Left ventricle myocardium inferior (tissue), 1 donor: ENCODE measurements at regions not wholly inside any gene's neighbourhood (a gene's known extent, or its start where the extent isn't known, plus 50 kb on each side); places are given as distances from the start of the nearest gene placed in this dataset.

ENCODE experiments used
- DNase-seq: peaks from one replicate; pipeline ENCODE4 v3.0.0-alpha.2; 2020
- H3K27ac ChIP-seq: fragments of 200-600 bp; replicated peaks from 2 replicates; pipeline ENCODE4 v1.8.0; 2021
- H3K27me3 ChIP-seq: fragments of 200-600 bp; 2 replicates; pipeline ENCODE4 v1.8.0; 2021; ENCODE audit warnings: low read depth
- H3K36me3 ChIP-seq: fragments of 200-600 bp; 2 replicates; pipeline ENCODE4 v1.8.0; 2021
- H3K4me1 ChIP-seq: fragments of 200-600 bp; 2 replicates; pipeline ENCODE4 v1.8.0; 2021
- H3K4me3 ChIP-seq: fragments of 200-600 bp; 2 replicates; pipeline ENCODE4 v1.8.0; 2021; ENCODE audit warnings: mild to moderate bottlenecking, moderate library complexity
- H3K9me3 ChIP-seq: fragments of 200-600 bp; replicated peaks from 2 replicates; pipeline ENCODE4 v1.8.0; 2021
- intact Hi-C: fragments of 100-400 bp; cut with micrococcal nuclease; formaldehyde crosslinking; loops from one replicate; pipeline ENCODE4 v1.11.0; 2022
- TF ChIP-seq, protein P1 (sequence below): fragments of 200-600 bp; IDR thresholded peaks from 2 replicates; pipeline ENCODE4 v1.8.0; 2021; ENCODE audit warnings: antibody characterized with exemption, mild to moderate bottlenecking, borderline replicate concordance
- donor health status: DM: no; HTN: yes; CAD: no; lungs with severe emphysema.

DNA sequence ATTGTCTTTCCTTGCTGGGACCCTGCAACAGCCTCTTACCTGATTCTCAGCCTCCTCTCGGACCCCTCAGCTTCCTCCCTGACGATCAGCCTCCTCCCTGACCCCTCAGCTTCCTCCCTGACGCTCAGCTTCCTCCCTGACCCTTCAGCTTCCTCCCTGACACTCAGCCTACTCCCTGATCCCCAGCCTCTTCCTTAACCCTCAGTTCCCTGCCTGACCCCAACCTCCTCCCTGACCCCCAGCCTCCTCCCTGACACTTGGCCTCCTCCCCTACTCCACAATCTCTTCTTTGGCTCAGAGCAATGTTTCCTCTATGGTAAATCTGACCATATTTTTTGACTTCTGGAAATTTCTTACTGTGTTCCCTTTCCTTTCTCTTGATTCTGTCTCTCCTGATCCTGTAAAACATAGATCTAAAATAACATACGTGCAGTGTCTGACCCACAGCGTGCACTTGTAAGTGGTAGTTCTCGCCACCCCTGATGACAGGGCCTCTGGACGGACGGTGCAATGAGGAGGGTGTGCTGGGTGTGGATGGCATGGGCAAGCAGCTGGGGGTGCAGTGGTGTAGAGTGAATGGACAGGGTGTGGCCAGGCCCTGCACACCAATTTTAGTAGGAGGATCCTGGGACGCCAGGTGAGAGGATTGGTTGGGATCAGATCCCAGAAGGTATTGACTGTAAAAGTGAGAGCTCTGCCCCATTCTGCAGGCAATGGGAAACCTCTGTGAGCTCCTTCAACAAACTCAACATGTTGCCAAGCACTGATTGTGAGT lies 264.1 kb downstream of the FOXD2 start:
- Histone ChIP-seq H3K27ac (no peak overlapping the region), H3K4me1 (no peaks in the 10 kb centered on the region), H3K27me3 (peaks cover 33% of the 10 kb centered on the region), H3K9me3 (no peaks in the 10 kb centered on the region), H3K36me3 (no peaks in the 10 kb centered on the region), H3K4me3 (no peak overlapping the region)
- no peak for DNase-seq
- TF ChIP-seq, protein P1, sequence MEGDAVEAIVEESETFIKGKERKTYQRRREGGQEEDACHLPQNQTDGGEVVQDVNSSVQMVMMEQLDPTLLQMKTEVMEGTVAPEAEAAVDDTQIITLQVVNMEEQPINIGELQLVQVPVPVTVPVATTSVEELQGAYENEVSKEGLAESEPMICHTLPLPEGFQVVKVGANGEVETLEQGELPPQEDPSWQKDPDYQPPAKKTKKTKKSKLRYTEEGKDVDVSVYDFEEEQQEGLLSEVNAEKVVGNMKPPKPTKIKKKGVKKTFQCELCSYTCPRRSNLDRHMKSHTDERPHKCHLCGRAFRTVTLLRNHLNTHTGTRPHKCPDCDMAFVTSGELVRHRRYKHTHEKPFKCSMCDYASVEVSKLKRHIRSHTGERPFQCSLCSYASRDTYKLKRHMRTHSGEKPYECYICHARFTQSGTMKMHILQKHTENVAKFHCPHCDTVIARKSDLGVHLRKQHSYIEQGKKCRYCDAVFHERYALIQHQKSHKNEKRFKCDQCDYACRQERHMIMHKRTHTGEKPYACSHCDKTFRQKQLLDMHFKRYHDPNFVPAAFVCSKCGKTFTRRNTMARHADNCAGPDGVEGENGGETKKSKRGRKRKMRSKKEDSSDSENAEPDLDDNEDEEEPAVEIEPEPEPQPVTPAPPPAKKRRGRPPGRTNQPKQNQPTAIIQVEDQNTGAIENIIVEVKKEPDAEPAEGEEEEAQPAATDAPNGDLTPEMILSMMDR = no peak
- intact Hi-C loops = no loop called here

DNA sequence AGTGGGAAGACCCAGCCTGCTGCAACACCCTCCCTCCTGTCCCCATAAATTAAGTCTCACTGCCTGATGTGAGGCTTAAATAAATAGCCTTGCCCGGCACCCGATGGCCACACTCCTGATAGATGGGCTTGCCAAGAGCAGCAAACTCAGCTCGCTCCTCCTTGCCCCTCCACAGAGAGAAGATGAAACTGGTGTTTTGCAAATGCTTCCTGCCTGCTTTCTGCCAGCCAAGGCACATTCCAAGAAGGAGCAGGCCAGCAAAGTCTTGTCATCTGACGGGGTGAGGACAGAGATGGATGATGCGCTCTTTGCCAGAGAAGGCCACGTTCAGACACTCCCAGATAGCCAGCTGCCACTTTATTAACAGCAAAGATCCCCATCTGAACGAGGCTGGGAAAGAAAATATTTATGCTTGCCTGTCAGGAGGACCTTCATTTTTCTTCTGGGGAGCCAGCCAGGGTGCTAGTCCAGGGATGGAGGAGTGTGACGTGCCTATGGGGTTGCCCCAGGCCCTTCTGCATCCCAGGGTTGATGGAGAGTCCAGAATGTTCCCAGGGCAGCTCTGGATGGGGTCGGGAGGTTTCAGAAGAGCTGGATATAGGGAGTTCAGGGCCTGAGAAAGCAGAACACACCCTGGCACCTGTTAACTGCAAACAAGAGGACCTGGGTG lies 265.4 kb downstream of the FOXD2 start:
- DNase-seq = no peak
- Histone ChIP-seq H3K4me1 (peaks cover 4% of the 10 kb centered on the region), H3K27ac (no peak overlapping the region), H3K27me3 (peaks cover 47% of the 10 kb centered on the region), H3K4me3 (no peak overlapping the region), H3K36me3 (no peaks in the 10 kb centered on the region), H3K9me3 (no peaks in the 10 kb centered on the region)
- TF ChIP-seq, protein P1 = no peak
- intact Hi-C loops = no loop called here

DNA sequence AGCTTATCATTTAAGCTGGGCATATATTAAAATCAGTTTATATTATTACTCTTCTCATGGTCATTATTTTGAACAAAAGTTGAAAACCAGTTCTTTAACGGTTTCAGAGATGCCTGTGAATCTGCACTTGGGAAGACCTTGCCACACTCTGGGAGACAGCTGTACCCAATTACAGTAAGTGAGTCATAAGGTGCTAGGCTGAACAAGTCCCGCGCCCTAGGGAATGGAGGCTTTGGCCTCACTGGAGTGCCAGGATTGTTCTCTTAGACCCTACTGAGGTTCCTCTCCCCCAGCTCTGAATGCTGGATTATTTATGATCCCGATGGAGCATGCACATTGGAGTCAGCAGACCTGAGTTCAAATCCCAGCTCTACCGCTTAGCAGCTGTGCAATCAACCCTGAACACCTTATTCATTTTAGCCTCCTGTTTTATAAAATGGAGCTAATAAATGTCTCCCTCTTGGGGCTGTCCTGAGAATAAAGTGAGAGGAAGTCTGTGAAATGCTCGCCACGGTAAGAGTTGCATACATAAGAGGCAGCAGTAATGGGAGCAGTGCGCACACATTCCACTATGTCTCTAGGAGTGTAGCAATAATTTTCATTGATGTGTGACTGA lies 266.2 kb downstream of the FOXD2 start:
- H3K4me3 ChIP-seq = no peak overlapping the region
- no peaks in the 10 kb centered on the region for H3K9me3 ChIP-seq
- intact Hi-C loops = no loop called here
- H3K36me3 ChIP-seq = no peaks in the 10 kb centered on the region
- peaks cover 12% of the 10 kb centered on the region for H3K4me1 ChIP-seq
- H3K27ac ChIP-seq = no peak overlapping the region
- TF ChIP-seq, protein P1 = peak; percentile 17
- no peak for DNase-seq
- H3K27me3 ChIP-seq = peaks cover 55% of the 10 kb centered on the region

DNA sequence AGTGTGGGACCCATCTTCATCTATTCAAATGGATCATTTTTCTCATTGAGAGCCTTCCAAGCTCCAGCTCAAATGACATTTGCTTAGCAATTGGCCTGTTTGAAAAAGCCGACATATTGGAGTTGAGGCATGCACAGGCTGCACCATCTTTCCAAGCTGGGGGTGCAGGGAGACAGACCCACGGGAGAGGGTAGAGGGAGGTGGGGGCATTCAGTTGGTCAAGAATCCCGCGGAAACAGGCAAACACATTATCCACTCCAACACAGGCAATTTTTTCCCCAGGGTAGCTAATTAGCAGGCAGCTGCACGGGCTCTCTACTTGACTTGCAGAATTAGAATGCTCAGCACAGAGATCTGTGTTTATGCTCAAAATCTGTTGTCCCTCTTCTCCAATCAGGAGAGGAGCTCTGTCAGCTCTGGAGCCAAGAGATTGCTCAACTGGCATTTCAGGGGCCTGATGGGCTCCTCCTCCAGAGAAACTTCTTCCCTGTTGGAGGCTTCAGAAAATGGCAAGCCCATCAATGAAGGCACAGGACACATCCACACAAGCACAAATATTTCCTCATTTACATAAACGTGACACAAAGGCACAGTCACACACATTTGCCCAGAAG lies 267.8 kb downstream of the FOXD2 start:
- intact Hi-C loops = loop anchor here (5.0 kb wide), 1 partner anchor 178 kb away; no protein-coding TSS in a partner anchor
- peaks cover 70% of the 10 kb centered on the region for H3K27me3 ChIP-seq

DNA sequence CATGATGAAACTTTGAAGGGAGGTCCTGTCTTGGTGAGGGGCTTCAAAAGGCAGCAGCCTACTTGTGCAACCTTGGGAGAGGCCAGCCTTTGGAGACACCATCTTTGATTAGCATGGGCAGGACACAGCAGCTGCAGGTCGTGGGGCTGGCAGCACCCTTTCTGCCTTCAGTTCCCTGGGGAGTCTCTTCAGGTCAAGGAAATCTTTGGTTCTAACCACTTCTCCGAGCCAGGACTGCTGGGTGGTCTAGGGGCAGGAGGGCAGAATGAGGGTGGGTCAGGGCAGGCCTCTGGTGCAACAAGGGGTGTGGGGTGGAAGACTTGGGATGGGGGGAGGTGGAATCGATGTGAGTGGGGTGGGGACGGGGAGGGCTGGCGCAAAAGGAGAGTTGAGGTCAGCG lies 269.7 kb downstream of the FOXD2 start:
- H3K27me3 ChIP-seq = peaks cover 89% of the 10 kb centered on the region
- H3K9me3 ChIP-seq = no peaks in the 10 kb centered on the region
- no peaks in the 10 kb centered on the region for H3K36me3 ChIP-seq
- intact Hi-C loops = loop anchor here (5.0 kb wide), 1 partner anchor 180 kb away; no protein-coding TSS in a partner anchor
- no peak overlapping the region for H3K4me3 ChIP-seq
- no peak overlapping the region for H3K27ac ChIP-seq
- peaks cover 30% of the 10 kb centered on the region for H3K4me1 ChIP-seq
- TF ChIP-seq, protein P1 = no peak
- DNase-seq = no peak

More for the DNA sequence above, 267.8 kb downstream of the FOXD2 start:
- no peak overlapping the region for H3K27ac ChIP-seq
- H3K9me3 ChIP-seq = no peaks in the 10 kb centered on the region
- H3K4me3 ChIP-seq = no peak overlapping the region
- DNase-seq = no peak
- peaks cover 28% of the 10 kb centered on the region for H3K4me1 ChIP-seq
- TF ChIP-seq, protein P1 = no peak
- no peaks in the 10 kb centered on the region for H3K36me3 ChIP-seq
